MV-4-11 (cell line): ENCODE measurements at regions not wholly inside any gene's neighbourhood (a gene's known extent, or its start where the extent isn't known, plus 50 kb on each side); places are given as distances from the start of the nearest gene placed in this dataset.

ENCODE experiments used
- DNase-seq: peaks from one replicate; lab custom pipeline; 2025; lab: John Stamatoyannopoulos, UW

GRCh38 chr1:103854279-103854678 is 104.6 kb downstream of the AMY1C start:
- no peak for DNase-seq

GRCh38 chr1:103859721-103860120 is 110.0 kb downstream of the AMY1C start:
- DNase-seq, result no peak

DNA sequence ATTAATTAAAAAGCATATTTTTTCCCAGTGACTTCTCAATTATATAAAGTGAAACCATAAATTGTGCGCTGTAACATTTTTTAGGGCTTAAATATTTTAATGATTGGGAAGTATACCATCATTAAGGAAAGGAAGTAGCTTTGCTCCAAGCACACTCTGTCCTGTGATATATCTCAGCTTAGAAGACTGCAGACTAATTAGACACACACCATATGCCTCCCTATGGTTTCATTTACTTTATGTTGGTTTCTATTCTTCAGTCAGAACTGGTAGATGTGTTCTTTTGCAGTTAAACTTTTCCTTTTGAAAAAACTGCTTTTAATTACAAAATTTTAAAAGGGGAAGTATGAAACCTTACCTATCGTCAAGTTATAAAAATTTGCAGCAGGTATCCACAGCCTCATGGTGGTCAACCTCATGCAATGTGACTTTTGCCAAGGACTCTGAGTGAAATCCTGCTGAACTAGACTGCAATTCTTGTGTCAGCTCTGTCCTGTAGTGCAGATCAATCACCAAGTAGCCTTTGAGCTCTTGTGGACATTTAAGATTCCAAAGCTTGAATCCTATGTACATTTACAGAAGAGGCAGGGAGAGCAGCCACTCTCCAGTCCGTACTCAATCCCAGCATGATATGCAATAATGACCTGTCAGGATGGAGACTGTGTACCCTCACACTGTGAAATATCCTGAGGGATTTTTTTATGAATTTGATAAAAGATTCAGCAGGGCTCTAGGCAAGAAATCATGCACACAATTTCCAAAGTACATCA is 149.1 kb downstream of the AMY1C start:
- DNase-seq, result no peak

DNA sequence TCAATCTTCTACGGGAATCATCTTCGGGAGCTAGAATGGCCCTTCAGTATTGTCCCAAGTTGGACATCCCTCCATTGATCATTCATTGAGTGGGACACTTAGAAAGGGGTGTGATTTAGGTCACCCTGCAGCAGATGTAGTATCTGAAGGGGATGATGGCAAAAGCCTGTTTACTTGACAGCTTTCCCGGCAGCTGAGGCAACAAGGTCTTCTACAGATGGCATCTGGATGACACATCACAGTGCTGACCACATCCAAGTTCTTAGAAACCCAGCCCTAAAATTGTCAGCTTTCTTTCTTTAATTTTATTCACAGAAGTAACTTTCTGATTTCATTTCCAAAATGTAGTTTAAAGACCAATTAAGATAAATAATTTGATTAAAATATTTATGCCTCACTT is 150.3 kb downstream of the AMY1C start:
- DNase-seq, result peak; percentile 24

DNA sequence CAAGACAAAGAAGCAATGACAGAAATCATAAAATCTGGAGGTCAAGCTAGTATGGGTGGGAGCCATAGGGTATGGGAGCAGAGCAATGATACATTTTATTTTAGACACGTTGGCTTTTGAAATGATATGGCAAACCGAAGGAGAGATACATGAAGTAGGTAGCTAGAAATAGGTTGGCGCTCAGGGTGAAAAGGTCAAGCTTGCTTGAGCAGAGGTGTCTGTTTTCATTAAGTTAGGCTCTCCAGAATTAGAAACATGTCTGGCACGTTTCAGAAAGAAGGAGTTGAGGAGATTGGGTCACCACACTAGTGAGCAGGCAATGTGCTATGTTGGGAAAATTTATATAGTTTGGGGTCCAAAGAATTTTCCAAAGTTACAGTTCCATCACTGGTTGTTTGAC is 151.4 kb downstream of the AMY1C start:
- no peak for DNase-seq

DNA sequence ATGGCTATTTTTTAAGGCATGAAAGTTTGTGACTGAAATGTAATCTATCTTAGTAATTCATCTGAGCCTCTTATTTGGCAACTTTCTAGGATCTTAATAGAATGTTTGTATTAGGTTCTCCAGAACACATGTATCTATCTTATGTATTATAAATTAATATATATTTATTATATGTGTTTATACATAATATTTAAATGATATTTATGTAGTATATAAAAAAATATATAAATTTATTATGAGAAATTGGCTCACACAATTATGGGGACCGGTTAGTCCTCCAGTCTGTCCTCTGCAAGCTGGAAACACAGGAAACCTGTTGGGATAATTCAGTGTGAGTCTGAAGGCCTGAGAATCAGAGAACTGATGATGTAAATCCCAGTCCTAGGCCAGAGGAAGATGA is 155.7 kb downstream of the AMY1C start:
- DNase-seq, result no peak

- peak; percentile 59 for DNase-seq
Measured at GRCh38 chr1:103911450-103911849, 161.8 kb downstream of the AMY1C start.

DNA sequence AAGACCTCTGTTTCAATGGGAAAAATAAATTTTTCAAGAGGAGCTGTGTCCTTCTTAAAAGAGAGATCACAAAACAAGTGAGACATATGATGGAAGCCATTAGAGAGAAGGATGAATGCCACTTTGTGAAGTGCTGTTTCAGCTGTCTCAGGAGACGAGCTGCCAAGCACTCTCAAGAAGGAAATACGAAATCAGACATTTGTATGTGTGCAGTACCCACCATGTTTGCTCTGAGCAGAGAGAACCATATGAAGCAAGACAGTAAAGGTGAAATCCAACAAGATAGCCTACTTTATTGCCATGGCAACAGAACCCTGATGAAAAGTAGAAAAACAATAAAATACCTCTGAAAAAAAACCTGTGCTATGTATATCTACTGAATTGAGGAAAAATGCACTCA is 168.1 kb downstream of the AMY1C start:
- no peak for DNase-seq

- DNase-seq, result no peak
Measured at GRCh38 chr1:103931891-103932290, 182.2 kb downstream of the AMY1C start.

DNA sequence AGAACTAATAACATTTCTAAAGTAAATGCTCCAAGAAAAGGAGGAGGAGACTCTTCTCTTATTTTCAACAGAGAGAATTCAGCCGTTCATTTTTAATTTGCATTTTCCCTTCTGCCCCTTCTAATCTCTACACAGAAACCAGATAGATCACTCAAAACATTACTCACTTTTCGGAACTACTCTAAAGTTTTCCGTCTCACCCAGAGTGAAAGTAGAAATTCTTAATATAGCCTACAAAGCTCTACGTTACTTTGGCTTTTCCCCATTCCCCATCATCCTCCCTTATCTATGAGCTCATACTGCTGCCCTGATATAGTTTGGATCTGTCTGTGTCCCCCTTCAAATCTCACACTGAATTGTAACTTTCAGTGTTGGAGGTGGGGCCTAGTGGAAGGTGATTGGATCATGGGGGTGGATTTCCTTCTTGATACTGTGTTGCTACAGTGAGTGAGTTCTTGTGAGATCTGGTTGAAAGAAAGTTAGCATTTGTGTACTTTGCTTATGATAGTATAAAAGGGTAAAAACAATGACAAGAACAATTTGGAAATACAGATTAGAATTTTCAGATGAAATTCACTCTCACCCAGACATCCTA is 188.2 kb downstream of the AMY1C start:
- DNase-seq, result no peak

DNA sequence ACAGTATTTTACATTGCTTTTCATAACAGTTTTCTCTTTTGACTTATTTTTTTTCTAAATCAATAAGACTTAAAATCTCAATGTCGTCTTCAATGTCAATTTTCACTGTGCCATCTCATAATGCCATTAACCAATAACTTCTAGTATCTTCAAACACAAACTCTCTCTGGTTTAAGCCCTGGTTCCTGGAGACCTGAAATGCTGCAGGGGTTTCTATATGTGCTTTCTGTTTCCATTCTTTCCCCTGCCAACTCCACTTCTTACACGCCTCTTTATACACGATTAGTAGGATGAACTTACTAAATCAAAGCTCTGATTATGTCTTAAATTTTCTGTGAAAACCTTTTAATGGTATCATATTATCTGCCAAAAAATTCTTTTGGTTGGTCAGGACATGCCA is 191.4 kb downstream of the AMY1C start:
- DNase-seq, result no peak

- DNase-seq, result no peak
Measured at GRCh38 chr1:103942029-103942428, 192.3 kb downstream of the AMY1C start.

DNA sequence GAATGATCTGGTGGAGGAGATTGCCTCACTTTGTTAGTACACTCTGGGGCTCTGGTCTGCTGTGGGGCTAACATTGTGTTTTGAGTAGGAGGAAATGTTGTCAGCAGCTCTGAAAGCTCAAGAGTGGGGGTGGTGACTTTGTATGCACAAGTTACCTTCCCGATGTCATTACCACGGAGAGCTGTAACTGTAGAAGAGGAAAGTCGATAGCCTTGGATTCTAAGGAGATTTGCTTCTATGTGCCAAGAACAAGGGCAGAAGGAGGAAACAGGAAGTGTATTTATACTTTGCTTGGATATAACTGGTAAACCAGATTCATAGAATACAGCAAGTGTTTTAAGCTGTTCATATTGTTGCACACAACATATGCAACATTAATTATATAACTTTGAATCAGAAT is 196.1 kb downstream of the AMY1C start:
- DNase-seq, result peak; percentile 2

GRCh38 chr1:103948526-103948925 is 198.8 kb downstream of the AMY1C start:
- peak; percentile 23 for DNase-seq

GRCh38 chr1:103949779-103950178 is 200.1 kb downstream of the AMY1C start:
- DNase-seq, result no peak

- no peak for DNase-seq
Measured at GRCh38 chr1:103953386-103953785, 203.7 kb downstream of the AMY1C start.

DNA sequence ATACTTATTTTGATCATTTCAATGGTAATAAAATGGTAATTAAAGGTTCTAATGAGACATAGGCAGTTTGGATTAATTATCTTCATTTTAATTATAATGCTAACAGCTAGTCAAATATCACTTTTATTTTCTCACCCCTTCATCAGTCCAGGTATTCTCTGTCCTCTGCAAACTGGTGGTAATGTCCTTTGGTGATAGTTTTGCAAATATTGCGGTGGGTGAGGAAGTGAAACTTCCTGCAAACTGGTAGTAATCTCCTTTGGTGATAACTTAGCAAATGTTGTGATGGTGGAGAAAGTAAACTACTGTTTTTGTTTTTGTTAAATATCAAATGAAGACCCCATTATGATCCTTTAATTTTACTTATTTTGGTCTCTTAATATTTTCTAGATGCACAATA is 209.0 kb downstream of the AMY1C start:
- DNase-seq, result peak; percentile 28

GRCh38 chr1:103959565-103959964 is 209.9 kb downstream of the AMY1C start:
- no peak for DNase-seq

DNA sequence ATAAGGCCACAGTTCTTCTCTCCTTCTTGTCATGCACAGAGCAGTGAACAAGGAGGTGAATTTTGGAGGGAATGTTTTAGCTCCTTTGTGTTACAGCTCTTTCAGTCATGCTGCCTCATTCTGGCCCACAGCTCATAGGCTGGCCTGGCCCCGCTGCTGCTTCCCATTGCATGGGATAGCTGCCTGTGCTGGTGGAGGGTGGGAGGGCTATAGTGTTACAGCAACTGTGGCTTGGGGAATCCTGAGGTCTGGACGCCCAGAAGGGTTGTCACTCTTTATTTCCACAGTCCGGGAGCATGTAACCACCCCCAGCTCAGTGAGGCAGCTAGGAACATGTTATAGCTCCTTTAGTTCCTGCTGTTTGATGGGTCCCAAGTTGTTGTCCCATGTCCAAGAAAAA is 210.3 kb downstream of the AMY1C start:
- no peak for DNase-seq

DNA sequence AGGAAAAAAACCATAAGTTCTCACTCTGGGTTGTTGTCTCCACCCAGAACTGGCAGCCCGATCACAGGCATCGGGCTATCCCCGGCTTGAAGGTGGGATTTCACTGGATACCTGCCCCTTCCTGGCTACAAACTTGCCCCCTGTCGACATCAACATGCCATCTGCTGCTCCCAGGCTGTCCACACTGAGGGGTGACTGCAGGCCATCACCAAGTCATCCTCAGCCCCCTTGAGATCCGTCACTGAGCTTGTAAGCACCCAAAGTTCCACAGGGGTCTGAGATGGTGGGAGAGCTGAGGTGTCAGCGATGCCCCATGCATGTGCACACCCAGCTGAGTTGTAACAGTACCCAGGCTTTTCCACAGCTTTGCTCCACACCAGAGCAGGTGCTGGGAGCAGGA is 211.0 kb downstream of the AMY1C start:
- DNase-seq, result no peak

- DNase-seq, result no peak
Measured at GRCh38 chr1:103986792-103987191, 237.1 kb downstream of the AMY1C start.

- DNase-seq, result peak; percentile 15
Measured at GRCh38 chr1:103997631-103998030, 247.9 kb downstream of the AMY1C start.

DNA sequence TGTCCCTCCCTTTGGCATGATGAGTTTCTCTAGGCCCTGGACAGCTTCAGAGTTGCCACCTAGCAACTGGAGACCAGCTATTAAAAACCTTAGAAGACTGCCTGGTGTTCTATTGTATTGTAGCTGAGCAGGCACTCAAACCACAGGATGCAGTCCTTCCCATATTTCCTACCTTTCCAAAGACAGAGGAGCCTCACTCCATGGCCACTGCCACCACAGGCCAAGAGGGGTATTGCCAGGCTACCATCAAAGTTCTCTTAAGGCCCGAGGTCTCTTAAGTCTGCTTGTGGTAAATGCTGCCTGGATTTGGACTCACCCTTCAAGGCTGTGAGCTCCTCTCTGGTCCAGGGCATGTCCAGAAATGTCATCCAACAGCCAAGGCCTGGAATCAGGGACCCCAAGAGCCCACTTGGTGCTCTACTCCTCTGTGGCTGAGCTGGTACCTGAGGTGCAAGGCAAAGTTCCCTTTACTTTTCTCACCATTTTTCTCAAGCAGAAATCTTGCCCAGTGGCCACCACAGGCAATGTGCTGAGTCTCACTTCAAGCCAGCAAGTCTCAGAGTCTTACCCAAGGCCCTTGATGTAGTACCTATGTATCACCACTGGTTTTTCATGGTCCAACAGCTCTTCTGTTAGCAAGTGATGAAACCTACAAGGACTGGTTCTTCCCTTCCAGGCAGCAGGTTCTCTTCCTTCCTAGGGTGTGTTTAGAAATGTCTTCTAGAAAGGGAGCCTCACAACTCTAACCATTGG is 269.4 kb downstream of the AMY1C start:
- DNase-seq, result no peak
